GM18868 (cell line): ENCODE measurements at regions not wholly inside any gene's neighbourhood (a gene's known extent, or its start where the extent isn't known, plus 50 kb on each side); places are given as distances from the start of the nearest gene placed in this dataset.

Experiments used
- ATAC-seq: cut with Tn5 transposase; IDR thresholded peaks from one replicate; pipeline ENCODE4 v1.9.1; 2021; ENCODE audit warnings: mild to moderate bottlenecking, moderate library complexity; ENCODE audit not compliant: unreplicated experiment

GRCh38 chr10:117946525-117947070 lies 100.1 kb downstream of the RAB11FIP2 start:
- ATAC-seq: no peak

GRCh38 chr10:117948493-117948892 lies 98.2 kb downstream of the RAB11FIP2 start:
- ATAC-seq: no peak

DNA sequence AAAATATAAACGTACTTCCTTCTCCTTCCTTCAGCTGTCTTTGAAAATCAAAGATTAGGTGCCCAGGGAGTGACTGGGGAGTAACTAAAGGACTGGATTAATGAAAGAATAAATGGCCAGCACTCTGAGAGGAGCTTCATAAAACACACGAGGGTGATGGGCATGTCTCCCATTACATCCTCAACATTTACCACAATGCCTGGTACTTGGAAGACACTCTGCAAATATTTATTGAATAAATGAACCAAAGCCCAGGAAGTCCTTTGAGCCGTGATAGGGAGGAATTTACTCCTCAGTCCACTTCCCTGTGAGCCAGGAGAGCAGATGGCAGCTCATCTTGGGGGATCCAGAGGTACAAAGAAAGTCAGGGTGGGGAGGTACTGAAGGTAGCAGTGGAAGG lies 96.3 kb downstream of the RAB11FIP2 start:
- ATAC-seq: no peak
